WERI-Rb-1 (cell line): ENCODE measurements at regions not wholly inside any gene's neighbourhood (a gene's known extent, or its start where the extent isn't known, plus 50 kb on each side); places are given as distances from the start of the nearest gene placed in this dataset.

Experiments
- DNase-seq: peaks from one replicate; pipeline ENCODE4 v3.0.0-alpha.2; 2020
- H3K27ac ChIP-seq: fragments of 250-450 bp; sonication (Bioruptor Pico); 2 replicates; pipeline ENCODE4 v1.5.1; 2020; ENCODE audit warnings: mild to moderate bottlenecking, moderate library complexity
- H3K27me3 ChIP-seq: fragments of 250-450 bp; sonication (Bioruptor Pico); 2 replicates; pipeline ENCODE4 v1.5.1; 2021; ENCODE audit warnings: mild to moderate bottlenecking, low read depth, moderate library complexity; ENCODE audit not compliant: insufficient read depth, severe bottlenecking
- H3K36me3 ChIP-seq: fragments of 250-450 bp; sonication (Bioruptor Pico); 2 replicates; pipeline ENCODE4 v1.5.1; 2020; ENCODE audit warnings: mild to moderate bottlenecking, moderate library complexity
- H3K4me3 ChIP-seq: 2 replicates; pipeline ENCODE4 v1.5.1; 2011; ENCODE audit warnings: low read depth, mild to moderate bottlenecking, control low read depth, low read length
- H3K9me3 ChIP-seq: fragments of 250-450 bp; sonication (Bioruptor Pico); 2 replicates; pipeline ENCODE4 v1.5.1; 2021; ENCODE audit warnings: mild to moderate bottlenecking, moderate library complexity; ENCODE audit not compliant: severe bottlenecking
- TF ChIP-seq, protein P1 (sequence below): IDR thresholded peaks from 2 replicates; pipeline ENCODE4 v1.5.1; 2011; ENCODE audit warnings: low read depth, mild to moderate bottlenecking, control low read depth, inconsistent platforms, low read length

DNA sequence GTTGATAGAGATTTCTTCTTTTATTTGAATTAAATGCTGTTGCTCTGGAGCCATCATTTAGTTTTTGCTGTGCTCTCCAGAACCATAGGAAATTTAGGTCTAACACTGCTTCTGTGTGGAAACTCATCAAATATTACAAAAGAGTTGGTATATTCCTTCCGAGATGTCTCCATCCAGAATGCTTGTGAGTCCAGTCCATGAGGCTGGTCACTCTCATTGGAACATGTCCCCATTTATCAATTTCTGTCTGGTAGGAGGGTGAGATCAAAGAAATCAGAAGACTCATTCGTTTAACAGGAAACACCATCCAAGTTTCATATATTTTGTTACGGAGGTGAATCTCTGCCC is 52.4 kb upstream of the LMO2 start:
- no peaks in the 10 kb centered on the region for H3K36me3 ChIP-seq
- no peaks in the 10 kb centered on the region for H3K9me3 ChIP-seq
- H3K27ac ChIP-seq = no peak overlapping the region
- no peak overlapping the region for H3K4me3 ChIP-seq
- H3K27me3 ChIP-seq = no peaks in the 10 kb centered on the region
- TF ChIP-seq, protein P1, sequence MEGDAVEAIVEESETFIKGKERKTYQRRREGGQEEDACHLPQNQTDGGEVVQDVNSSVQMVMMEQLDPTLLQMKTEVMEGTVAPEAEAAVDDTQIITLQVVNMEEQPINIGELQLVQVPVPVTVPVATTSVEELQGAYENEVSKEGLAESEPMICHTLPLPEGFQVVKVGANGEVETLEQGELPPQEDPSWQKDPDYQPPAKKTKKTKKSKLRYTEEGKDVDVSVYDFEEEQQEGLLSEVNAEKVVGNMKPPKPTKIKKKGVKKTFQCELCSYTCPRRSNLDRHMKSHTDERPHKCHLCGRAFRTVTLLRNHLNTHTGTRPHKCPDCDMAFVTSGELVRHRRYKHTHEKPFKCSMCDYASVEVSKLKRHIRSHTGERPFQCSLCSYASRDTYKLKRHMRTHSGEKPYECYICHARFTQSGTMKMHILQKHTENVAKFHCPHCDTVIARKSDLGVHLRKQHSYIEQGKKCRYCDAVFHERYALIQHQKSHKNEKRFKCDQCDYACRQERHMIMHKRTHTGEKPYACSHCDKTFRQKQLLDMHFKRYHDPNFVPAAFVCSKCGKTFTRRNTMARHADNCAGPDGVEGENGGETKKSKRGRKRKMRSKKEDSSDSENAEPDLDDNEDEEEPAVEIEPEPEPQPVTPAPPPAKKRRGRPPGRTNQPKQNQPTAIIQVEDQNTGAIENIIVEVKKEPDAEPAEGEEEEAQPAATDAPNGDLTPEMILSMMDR = no peak
- DNase-seq = no peak

DNA sequence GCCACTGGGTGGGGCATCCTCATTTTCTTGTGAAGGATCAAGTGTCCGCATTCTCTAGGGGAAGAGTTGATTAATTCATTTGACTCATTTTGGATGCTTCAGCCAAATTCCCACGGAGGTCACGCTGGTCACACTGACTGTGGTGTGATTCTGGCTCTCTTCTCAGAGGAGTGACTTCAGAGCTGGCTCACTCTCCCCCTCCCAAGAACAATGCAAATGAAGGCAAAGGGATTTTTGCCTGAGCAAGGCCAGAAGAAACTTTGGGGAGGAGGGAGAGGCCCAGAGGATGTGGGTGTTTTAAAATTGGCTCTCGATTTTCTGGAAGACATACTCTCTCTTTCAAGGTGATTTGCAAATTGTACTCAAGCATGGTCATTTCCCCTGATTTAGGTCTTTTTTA is 51.1 kb upstream of the LMO2 start:
- H3K36me3 ChIP-seq = no peaks in the 10 kb centered on the region
- H3K9me3 ChIP-seq = no peaks in the 10 kb centered on the region
- DNase-seq = no peak
- H3K4me3 ChIP-seq = no peak overlapping the region
- H3K27ac ChIP-seq = no peak overlapping the region
- no peaks in the 10 kb centered on the region for H3K27me3 ChIP-seq
- TF ChIP-seq, protein P1 = no peak

DNA sequence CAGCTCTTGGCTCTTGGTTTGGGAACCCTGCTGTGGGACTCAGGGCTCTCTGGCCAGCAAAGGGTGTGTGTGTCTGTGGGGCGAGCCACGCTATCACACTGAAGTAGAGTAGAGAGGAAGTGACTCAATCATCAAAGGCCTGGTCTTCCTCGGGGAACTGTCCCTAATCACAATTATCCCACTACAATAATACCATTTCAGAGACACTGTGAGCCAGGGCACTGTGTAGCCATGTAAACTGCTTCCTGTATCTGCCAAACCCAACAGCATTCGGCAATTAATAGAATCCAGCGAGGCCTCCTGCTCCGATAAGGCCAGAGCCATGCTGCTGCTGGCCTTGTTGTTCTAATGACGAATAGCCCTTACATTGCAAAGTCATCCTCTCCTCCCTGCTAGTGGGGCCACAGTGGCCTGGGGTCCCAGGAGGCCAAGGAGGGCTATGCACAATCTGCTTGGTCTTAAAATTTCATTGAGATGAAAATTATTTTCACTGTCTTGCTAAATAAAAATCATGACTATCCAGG is 49.8 kb upstream of the LMO2 start:
- no peaks in the 10 kb centered on the region for H3K9me3 ChIP-seq
- no peak overlapping the region for H3K27ac ChIP-seq
- no peak for DNase-seq
- no peaks in the 10 kb centered on the region for H3K27me3 ChIP-seq
- TF ChIP-seq, protein P1 = no peak
- H3K36me3 ChIP-seq = no peaks in the 10 kb centered on the region
- no peak overlapping the region for H3K4me3 ChIP-seq
